ENCODE measurements at regions not wholly inside any gene's neighbourhood (a gene's known extent, or its start where the extent isn't known, plus 50 kb on each side); places are given as distances from the start of the nearest gene placed in this dataset.

- TF ChIP-seq CTCF (IDR thresholded peaks at IDR 0.05) (no peak), POLR2A (IDR thresholded peaks at IDR 0.05) (no peak), POLR2AphosphoS5 (IDR thresholded peaks at IDR 0.05) (no peak)
These were observed 534.4 kb downstream of the MATN1 start for GRCh38 chr1:30188999-30189398.
